HG03280 (cell line): ENCODE measurements at regions not wholly inside any gene's neighbourhood (a gene's known extent, or its start where the extent isn't known, plus 50 kb on each side); places are given as distances from the start of the nearest gene placed in this dataset.

Source experiments
- ATAC-seq: cut with Tn5 transposase; IDR thresholded peaks from one replicate; pipeline ENCODE4 v1.9.1; 2021; ENCODE audit warnings: mild to moderate bottlenecking, moderate library complexity; ENCODE audit not compliant: unreplicated experiment

DNA sequence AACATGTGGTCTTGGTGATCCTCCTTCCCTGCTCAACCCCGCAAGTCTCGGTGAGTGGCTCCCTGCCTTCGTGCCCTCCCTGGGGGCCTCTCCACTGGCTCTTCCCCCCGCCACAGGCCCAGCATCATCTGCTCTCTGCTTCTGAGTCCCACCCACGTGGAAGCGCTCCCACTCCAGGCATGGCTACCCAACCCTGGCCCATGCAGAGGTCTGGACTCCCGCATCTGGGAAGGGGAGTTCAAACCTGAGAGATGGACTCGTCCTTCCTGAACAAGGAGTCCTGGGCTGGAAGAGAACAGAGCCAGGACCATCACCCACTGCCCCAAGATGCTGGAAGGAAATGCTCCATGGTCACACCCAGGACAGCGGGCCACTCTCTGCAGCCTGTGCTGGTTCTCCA, 90.8 kb downstream of the DHCR7 start:
- no peak for ATAC-seq

DNA sequence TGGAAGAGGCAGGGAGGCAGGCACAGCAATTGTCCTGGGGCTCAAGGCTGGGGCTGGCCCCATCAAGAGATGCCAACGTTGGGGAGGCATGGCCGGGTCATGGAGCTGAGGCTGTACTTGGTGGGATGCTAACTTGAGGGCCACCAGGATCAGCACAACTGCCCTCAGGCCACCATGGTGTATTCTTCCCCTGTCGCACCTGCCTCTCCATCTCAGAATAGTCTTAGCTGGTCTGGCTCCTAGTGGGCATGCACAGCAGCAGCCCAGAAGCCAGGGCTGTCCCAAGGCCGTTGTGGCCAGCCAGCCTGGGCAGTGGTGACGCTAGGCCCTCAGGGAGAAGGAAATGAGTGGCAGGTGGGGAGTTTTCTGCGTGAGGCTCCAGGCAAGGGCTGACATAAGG, 91.3 kb downstream of the DHCR7 start:
- no peak for ATAC-seq

DNA sequence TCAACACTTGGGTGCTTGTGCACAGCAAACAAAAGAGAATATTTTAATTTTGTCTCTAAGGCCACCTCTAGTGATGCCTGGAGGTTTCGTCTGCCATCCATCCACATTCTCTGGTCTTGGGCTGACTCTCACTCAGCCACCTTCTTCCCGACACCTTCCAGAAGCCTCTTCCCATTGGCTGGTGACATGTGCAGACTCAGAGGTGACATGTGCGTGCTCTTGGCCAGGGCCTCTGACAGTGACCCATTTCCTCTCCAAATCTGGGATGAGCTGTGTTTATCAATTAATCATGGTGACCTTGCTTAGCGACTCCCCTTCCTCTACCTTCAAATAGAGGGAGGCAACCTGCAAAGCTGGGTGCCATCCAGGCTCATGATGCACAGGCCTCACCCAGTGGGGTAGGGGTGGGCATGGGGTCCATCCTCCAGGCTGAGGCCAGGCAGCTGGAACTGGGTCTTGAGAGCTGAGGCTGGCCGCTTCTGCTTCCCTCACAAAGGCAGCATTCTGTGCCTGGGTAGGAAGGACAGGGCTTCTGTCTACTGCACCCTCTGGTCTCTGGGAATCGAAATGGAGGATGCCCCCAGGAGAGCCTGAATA, 91.8 kb downstream of the DHCR7 start:
- no peak for ATAC-seq

DNA sequence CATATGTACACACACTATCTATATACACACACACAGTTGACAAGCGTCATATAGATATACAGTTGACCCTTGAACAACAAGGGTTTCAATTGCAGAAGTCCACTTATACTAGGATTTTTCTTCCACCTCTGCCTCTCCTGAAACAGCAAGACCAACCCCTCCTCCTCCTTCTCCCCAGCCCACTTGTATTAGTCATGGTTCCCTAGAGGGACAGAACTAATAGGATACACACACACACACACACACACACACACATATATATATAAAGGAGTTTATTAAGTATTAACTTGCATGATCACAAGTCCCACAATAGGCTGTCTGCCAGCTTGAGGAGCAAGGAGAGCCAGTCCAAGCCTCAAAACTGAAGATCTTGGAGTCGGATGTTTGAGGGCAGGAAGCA, 92.9 kb downstream of the DHCR7 start:
- no peak for ATAC-seq

DNA sequence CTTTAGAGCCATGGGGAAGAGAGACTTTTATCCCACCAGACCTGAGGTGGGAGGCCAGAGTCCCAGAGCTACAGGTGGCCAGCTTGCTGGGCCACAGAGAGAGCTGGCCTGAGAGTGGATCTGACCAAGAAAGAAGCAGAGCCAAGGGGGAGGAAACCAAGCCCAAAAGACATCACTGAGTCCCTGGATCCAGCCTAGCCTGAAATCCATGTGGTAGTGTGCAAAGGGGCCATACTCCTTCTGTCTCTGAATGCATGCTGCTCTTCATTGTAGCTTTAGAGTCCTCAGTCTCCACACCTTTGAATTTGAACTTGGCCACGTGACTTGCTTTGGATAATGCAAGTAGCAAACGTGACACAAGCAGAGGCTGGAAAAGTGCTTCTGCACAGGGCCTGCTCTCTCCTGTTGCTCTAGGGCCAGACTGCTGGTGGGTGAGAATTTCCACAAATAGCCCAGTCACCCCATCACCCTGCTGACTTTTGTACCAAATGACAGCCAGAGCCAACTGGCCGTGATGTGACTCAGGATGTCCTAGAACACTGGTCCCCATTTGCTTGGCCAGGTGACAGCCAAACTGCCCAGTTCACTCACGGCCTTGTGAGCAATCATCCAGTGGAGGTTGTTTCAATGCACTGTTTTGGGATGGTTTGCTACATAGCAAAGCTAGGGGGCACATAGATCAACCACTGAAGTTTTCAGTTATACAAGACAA, 93.6 kb downstream of the DHCR7 start:
- ATAC-seq, result no peak

DNA sequence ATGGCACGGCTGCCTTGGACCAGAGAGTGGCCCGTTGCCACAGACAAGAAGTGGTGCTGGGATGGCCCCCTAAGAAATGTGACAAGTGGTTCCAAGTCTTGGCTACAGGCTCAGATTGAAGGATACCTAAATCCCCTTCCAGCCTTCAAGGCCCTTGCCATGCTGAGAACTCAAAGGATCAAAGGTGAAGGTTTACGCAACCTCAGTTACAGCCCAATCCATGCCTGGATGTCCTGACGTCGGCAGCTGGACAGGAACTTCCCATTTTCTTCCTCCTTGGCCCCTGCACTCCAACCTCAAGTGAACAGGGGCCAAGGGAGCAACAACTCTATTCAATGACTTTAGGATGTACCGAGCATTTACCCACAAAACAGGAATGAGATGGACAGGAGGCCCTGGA, 95.4 kb downstream of the DHCR7 start:
- no peak for ATAC-seq

DNA sequence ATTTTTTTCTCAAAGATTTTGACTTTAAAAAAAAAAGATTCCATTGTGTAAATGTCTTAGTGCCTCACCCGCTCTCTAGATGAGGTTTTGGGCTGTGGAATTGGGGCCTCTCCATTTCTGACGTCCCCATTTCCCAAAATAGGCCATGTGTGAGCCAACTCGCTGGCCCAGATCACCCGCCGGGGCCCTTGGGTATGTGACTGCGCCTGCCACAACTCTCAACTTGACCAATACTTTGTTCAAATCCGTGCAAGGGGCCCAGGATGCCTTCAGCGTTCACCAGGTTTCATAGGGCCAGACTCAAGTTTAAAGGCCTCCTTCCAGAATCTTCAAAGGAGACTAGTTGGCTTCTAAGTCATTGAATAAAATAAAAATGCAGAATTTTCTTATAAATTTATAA, 96.0 kb downstream of the DHCR7 start:
- no peak for ATAC-seq

DNA sequence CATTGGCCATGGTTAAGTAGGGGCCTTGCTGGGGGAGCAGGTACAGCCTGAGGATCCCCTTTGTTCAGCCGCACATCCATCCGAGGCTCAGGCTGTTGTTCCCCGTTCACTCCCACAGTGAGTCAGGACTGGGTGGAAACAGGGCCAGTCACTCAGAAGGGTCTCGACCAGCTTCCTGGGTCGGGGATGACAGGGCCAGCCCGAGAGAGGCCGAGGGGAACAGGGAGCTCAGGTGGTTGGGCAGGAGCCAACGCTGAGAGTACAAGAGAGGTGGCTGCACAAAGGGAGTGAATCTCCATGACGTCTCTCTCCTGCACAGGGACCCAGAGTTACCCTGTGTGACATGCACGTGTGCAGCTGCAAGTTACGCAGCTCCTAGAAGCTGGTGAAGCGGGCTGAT, 97.2 kb upstream of the SHANK2 start:
- no peak for ATAC-seq

DNA sequence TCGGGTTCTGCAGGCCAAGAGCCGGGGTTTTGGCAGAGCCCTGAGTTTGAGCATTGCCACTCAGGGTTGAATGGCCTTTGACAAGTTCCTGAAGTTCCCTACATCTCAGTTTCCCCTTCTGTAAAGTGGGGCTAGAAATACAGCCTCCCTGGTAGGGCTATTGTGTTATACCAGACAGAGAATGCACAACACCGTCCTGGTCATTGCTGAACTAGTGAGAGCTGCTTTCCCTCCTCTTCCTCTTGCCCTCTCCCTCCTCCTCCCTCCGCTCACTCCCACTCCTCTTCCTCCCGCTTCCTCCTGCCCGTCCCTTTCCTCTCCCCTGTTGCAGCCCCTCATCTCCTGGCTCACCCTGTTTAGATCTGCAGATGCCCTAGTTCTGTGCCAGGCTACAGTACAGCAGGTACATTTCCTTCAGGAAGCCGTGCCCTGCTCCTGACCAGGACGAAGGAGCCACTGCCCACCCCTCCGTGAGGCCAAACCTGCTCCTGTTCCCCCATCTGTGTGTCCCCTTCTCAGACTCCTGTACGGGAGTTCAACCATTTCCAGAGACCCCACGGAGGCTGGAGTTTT, 91.5 kb upstream of the SHANK2 start:
- no peak for ATAC-seq

DNA sequence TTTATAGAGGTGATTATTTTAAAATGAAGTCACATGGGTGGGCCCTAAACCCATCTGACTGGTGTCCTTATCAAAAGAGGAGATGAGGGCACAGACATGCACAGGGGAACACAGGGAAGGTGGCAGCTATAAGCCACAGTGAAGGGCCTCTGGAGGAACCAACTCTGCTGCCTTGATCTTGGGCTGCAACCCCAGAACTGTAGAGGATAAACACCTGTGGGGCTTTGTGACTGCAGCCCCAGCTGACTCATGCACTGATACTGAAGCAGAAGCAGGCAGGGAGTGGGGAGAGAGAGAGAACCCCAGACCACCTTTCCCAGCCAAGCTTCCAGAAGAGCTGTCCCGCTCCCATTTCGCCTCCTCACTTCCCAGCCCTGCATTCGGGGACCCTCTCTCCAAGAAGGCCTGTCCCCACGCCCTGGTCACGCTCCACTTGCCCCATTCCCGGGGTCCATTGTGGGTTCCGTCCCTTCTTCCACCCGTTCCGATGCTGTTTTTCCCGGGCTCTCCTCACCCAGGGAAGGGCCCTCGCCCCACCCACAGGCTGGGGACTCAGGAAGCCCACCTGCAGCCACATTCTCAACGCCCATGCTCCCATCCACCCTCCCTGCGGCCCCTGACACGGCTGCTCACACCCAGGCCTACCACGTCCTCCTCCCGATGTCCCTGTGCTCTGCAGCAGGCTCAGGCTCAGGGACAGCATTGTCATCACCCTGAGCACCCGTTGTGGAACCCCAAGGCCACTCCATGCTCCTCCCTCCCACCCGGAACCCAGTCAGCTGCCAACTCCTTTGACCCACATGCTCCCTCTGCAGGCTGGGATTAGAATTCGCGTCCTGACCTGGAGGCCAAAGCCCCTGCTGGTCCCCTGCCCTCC, 90.8 kb upstream of the SHANK2 start:
- ATAC-seq, result no peak

DNA sequence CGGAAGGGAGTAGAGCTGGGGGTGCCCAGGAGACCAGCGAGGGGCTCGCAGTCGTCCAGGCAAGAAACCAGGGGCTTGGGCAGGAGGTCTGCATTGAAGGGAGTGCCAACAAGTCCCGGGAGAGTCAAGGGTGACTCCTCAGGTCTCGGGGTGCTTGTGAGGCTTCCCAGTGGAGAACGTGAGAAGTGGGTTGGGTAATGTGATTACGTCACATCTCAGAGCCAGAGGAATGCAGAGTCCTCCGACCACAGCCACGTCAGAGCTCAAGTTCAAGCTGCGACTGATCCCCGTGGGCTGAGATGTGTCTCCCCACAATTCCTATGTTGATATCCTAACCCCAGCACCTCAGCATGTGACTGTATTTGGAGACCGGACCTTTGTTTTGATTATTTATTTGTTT, 89.7 kb upstream of the SHANK2 start:
- no peak for ATAC-seq

DNA sequence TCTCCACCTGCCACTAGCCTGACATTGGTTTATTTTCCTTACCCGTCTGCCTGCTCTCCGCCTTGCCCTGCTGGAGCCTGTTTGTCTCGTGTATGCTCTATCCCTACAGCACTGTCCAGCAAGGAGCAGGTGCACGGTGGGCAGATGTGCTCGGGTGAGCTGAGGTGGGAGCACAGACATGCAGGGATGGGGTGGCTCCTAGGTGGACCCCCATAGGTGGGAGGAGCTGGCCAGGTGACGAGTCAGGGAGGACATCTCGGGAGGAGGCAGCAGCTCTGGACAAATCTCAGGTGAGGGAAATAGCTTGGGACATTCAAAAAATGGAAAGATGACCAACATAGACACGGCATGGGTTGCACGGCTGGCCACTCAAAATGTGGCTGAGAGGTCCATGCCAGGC, 89.2 kb upstream of the SHANK2 start:
- no peak for ATAC-seq

DNA sequence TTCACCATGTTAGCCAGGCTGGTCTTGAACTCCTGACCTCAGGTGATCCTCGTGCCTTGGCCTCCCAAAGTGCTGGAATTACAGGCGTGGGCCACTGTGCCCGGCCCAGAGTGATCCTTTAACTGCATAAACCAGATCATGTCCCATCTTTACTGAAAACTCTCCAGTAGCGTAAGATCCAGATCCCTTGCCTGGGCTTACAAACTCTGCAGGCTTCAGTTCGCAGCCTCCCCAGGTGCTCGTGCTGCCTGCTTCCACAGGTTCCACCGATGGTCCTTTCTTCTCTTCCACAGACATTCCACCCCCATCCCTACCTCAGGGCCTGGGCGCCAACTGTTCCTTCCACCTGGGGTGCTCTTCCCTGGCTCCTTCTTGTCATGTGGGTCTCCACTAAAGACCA, 88.8 kb upstream of the SHANK2 start:
- ATAC-seq, result no peak

DNA sequence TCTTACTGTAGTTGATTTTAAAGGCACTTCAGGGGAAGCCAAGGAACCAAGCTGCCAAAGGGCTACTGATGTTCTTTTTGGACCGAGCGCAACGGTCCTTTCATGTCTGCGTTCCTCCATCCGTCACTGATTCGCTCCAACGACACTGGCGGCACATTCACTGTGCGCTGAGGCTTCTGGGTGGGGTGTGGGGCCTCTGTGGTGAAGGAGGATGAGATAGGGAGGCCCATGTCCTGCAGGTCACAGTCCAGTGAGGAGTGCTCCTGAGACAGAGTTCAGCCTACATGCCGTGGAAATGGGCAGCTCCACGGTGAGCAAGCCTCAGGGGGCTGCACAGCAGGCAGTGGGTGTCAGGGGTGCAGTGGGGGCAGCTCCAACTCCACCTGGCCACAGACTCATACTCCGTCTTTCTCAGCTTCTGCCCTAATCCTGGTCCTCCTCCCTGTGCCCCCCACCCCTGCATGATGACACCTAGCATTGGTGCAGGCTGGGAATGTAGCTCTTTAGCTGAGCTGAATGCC, 87.8 kb upstream of the SHANK2 start:
- ATAC-seq, result no peak

DNA sequence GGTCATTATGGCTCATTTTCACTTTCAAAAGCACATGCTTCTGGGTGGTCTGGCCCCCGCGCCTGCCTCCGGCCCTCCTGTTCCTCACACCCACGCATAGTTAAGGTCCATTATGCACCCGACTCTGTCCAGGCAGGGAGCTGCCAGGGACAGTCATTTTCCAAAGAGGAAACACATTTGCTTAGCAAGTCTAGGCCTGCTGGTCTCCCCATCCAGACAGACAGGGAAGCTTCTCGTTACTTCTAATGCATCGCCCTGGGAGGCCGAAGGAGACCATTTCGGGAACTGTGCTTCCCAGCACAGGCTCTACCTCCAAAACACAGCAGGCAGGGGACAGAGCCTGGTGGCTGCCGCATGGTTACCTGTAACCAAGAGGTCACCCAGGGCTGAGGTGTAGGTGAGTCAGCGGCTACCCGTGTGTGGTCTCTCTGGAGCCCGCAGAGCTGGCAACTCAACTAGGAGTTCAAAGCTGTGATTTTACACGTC, 87.1 kb upstream of the SHANK2 start:
- no peak for ATAC-seq

DNA sequence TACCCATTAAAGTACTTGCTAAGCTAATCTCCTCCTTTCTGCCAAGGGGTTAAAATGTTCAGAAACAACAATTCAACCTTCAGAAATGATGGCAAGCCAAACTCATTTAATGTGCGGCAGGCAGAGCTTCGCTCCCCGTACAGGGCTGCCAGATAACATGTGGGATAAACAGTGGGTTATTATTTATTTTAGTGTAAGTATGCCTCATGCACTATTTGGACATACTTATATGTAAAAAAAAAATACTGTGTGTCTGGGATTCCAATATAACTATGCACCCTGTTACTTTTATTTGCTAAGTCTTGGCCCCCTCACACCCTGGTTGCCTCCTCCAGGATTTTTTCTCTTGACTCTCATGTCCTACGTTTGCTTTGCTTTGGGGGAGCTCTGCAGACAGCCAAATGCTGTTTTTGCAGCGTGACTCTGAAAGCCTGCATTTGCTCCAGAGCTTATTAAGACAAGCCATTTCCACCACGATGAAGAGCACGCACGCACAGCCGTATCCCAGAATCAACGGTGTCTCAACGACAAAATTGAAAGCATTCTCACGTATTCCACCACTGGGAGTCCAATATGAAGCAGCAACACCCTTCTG, 86.5 kb upstream of the SHANK2 start:
- no peak for ATAC-seq

DNA sequence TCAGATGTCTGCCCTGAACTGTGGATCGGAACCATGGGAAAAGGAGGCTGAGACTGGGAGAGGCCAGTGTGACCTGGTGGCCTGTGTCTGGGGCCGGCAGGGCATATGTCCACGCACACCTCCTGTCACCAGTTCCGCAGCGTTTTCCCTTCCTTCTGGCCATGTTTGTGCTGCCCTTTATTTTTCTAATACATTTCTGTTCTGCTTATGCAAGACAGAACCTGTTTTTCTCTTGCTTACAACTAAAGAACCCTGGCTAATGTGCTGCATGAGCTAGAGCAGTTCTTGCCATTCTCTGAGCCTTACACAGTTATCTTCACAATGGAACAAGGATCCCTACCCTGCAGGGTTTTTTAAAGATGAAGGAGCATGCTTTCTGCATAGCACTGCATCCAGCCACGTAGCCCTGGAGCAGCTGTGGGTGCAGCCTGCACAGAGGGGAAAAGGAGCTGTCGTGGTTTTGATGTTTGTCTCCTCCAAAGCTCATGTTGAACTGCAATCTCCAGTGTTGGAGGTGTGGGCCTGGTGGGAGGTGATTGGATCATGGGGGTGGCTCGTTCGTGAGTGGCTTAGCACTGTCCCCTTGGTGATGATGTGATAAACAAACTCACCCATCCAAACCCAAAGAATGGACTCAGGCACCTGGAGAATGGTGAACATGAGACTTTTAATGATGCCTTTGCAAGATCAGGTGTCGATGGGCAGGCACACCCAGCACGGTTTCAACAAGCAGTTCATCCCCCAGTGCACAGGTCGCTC, 84.8 kb upstream of the SHANK2 start:
- no peak for ATAC-seq

DNA sequence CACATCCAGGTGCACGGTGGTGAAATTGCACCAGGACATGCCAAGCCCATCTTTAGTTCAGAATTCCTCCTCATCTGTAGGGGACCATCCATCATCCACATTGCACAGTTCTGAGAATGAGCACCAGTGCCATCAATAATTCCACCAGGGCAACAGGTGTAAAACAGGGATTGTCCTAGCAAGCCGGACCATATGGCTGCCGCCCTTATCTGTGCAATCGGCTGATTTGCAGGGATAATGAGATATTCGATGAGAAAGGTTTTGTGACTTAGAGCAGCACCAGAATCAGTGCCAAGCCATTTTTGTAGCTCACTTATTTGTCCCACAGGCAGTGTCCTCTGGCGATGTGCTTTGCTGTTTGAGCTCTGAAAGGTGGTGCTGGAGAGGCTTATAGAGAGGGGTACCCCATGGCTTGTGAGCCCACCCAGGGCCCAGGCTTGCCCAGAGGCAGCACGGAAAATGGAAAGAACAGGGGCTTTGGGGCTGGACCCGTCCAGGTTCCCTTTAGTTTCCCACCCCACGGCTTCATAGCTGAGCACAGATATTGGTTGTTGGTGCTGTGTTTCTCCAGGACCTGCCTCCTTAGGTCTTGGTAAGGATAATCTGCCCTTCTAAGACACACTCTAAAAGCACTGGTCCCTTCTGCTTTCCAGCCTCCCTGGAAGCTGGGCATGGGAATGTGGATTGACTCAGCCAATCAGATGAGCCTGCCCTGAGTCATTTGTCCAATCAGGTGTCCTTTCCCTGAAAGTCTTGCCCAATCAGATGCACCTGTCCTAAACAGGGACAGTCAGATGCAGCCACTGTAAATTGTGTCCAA, 84.0 kb upstream of the SHANK2 start:
- ATAC-seq, result no peak

DNA sequence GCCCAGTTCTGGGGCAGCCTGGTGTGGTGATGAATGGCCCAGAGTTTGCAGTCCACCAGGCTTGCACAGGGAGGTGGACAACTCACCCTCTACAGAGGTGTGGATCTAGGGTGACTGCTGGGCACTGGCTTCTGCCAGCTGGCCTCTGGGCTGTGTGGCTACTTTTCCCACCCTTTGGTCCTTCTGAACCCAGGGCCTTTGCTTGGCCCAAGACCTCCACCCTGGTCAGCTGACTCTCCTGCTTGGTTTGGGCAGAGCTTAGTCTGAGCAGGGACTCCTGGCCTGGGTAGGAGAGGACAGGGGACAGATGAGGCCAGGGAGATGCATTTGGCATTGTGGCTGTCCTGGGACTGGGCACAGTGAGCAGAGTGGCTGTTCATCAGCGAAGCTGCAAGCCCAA, 83.0 kb upstream of the SHANK2 start:
- ATAC-seq, result no peak
